ENCODE measurements at regions not wholly inside any gene's neighbourhood (a gene's known extent, or its start where the extent isn't known, plus 50 kb on each side); places are given as distances from the start of the nearest gene placed in this dataset.
"Not testable (repeated sequence)": the region's sequence is repeated elsewhere in the genome, so short reads cannot be mapped to it uniquely, and the experiment has no call there.

GRCh38 chr13:93038187-93038586, 188.4 kb upstream of the GPC6 start:
- H3K27ac Mint-ChIP-seq, result no peak overlapping the region
- no peaks in the 10 kb centered on the region for H3K4me1 Mint-ChIP-seq (ENCODE audit: low read depth in 2 of 2)
- peaks cover 4% of the 10 kb centered on the region for H3K36me3 Mint-ChIP-seq
- H3K27me3 Mint-ChIP-seq, result no peaks in the 10 kb centered on the region
- DNase-seq (ENCODE audit: low spot score) (no peak), ATAC-seq (no peak)
- no peak overlapping the region for H3K4me3 Mint-ChIP-seq
- peaks cover 17% of the 10 kb centered on the region for H3K9me3 Mint-ChIP-seq

- no peak overlapping the region for H3K4me3 Mint-ChIP-seq
- no peaks in the 10 kb centered on the region for H3K27me3 Mint-ChIP-seq
- no peak for DNase-seq (ENCODE audit: low spot score)
- no peak for ATAC-seq
- H3K36me3 Mint-ChIP-seq, result peaks cover 8% of the 10 kb centered on the region
- peaks cover 21% of the 10 kb centered on the region for H3K9me3 Mint-ChIP-seq
- H3K27ac Mint-ChIP-seq, result no peak overlapping the region
- no peaks in the 10 kb centered on the region for H3K4me1 Mint-ChIP-seq (ENCODE audit: low read depth in 2 of 2)
Observed at GRCh38 chr13:93039131-93039530, 187.5 kb upstream of the GPC6 start.

- not testable (repeated sequence) for H3K27me3 Mint-ChIP-seq; H3K36me3 Mint-ChIP-seq; H3K27ac Mint-ChIP-seq; H3K4me1 Mint-ChIP-seq (ENCODE audit: low read depth in 2 of 2); H3K4me3 Mint-ChIP-seq; DNase-seq (ENCODE audit: low spot score); ATAC-seq
- H3K9me3 Mint-ChIP-seq, result peaks cover 21% of the 10 kb centered on the region
Observed at GRCh38 chr13:93041566-93041965, 185.0 kb upstream of the GPC6 start.

DNA sequence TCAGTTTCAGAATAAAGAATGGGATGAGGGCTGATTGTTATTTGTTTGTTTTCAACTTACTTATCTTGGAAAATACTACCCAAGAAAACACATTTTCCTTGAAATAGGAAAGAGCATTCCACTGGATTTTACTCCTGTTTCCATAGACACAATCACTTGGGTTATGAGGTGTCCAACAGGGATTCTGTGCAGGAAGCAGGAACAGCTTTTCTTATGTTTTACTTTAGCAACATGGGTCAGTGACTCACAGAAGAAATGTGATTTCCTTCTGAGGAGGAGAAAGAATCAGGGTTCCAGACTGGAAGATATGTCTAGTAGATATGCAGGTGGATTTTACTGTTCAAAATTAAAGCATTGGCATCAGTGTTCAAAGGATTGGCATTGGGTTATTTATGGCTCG, 180.8 kb upstream of the GPC6 start:
- no peaks in the 10 kb centered on the region for H3K4me1 Mint-ChIP-seq (ENCODE audit: low read depth in 2 of 2)
- ATAC-seq (no peak), DNase-seq (ENCODE audit: low spot score) (no peak)
- H3K27ac Mint-ChIP-seq, result no peak overlapping the region
- peaks cover 4% of the 10 kb centered on the region for H3K36me3 Mint-ChIP-seq
- no peak overlapping the region for H3K4me3 Mint-ChIP-seq
- peaks cover 4% of the 10 kb centered on the region for H3K9me3 Mint-ChIP-seq
- no peaks in the 10 kb centered on the region for H3K27me3 Mint-ChIP-seq

DNA sequence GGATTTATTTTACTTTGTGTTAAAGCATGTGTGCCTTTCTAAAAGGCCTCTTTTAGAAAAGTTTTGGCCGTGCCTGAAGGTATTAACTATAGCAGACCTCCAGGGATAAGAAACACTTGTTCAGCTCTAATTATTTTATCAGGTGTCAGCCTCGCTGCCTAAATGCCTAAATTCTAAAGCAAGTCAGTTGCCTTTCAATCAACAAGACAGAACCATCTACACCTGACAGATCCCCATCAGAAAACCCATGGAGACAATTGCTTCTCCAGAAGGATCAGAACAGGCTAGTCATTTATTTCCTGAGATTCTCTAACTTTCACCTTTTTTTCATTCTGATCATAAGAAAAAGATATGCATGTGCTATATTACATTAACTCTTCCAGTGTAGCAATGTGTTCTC, 171.4 kb upstream of the GPC6 start:
- H3K9me3 Mint-ChIP-seq, result peaks cover 10% of the 10 kb centered on the region
- no peak overlapping the region for H3K27ac Mint-ChIP-seq
- H3K4me3 Mint-ChIP-seq, result no peak overlapping the region
- no peaks in the 10 kb centered on the region for H3K4me1 Mint-ChIP-seq (ENCODE audit: low read depth in 2 of 2)
- ATAC-seq, result no peak
- no peak for DNase-seq (ENCODE audit: low spot score)
- no peaks in the 10 kb centered on the region for H3K27me3 Mint-ChIP-seq
- no peaks in the 10 kb centered on the region for H3K36me3 Mint-ChIP-seq

GRCh38 chr13:93058301-93058700, 168.3 kb upstream of the GPC6 start:
- no peaks in the 10 kb centered on the region for H3K4me1 Mint-ChIP-seq (ENCODE audit: low read depth in 2 of 2)
- no peaks in the 10 kb centered on the region for H3K36me3 Mint-ChIP-seq
- H3K27ac Mint-ChIP-seq, result no peak overlapping the region
- DNase-seq (ENCODE audit: low spot score) (no peak), ATAC-seq (no peak)
- no peak overlapping the region for H3K4me3 Mint-ChIP-seq
- peaks cover 6% of the 10 kb centered on the region for H3K9me3 Mint-ChIP-seq
- no peaks in the 10 kb centered on the region for H3K27me3 Mint-ChIP-seq

- Mint-ChIP-seq H3K27ac (no peak overlapping the region), H3K9me3 (peaks cover 9% of the 10 kb centered on the region), H3K27me3 (no peaks in the 10 kb centered on the region), H3K4me1 (ENCODE audit: low read depth in 2 of 2) (no peaks in the 10 kb centered on the region), H3K4me3 (no peak overlapping the region), H3K36me3 (no peaks in the 10 kb centered on the region)
- no peak for DNase-seq (ENCODE audit: low spot score)
- no peak for ATAC-seq
Observed at GRCh38 chr13:93060144-93060543, 166.5 kb upstream of the GPC6 start.

DNA sequence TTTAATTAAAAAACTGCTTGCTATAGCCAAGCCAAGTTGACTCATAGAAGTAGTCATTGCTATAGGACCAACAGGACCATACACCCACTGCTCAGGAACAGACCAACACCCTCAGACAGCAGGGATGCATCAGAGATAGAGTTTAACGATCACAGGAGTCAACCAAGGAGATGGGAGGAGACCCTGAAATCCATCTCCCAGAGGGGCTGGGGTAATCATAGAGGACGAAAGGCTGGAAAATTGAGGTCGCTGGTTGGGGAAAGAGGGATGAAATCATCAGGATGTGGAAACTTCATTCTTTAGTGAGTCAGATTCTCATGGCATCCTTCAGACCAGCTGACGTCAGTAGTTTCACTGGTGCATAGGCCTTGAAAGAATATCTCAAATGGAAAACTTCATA, 160.4 kb upstream of the GPC6 start:
- ATAC-seq (no peak), DNase-seq (ENCODE audit: low spot score) (no peak)
- H3K4me3 Mint-ChIP-seq, result no peak overlapping the region
- no peaks in the 10 kb centered on the region for H3K4me1 Mint-ChIP-seq (ENCODE audit: low read depth in 2 of 2)
- no peaks in the 10 kb centered on the region for H3K27me3 Mint-ChIP-seq
- H3K36me3 Mint-ChIP-seq, result no peaks in the 10 kb centered on the region
- no peak overlapping the region for H3K27ac Mint-ChIP-seq
- H3K9me3 Mint-ChIP-seq, result peaks cover 17% of the 10 kb centered on the region

- ATAC-seq, result no peak
- DNase-seq (ENCODE audit: low spot score), result no peak
- no peaks in the 10 kb centered on the region for H3K27me3 Mint-ChIP-seq
- peaks cover 4% of the 10 kb centered on the region for H3K9me3 Mint-ChIP-seq
- H3K27ac Mint-ChIP-seq, result no peak overlapping the region
- H3K4me3 Mint-ChIP-seq, result no peak overlapping the region
- H3K4me1 Mint-ChIP-seq (ENCODE audit: low read depth in 2 of 2), result no peaks in the 10 kb centered on the region
- no peaks in the 10 kb centered on the region for H3K36me3 Mint-ChIP-seq
Observed at GRCh38 chr13:93079294-93079693, 147.3 kb upstream of the GPC6 start.

GRCh38 chr13:93080166-93080565, 146.4 kb upstream of the GPC6 start:
- Mint-ChIP-seq H3K27me3 (no peaks in the 10 kb centered on the region), H3K9me3 (peaks cover 4% of the 10 kb centered on the region), H3K36me3 (no peaks in the 10 kb centered on the region), H3K4me1 (ENCODE audit: low read depth in 2 of 2) (no peaks in the 10 kb centered on the region), H3K27ac (no peak overlapping the region), H3K4me3 (no peak overlapping the region)
- no peak for DNase-seq (ENCODE audit: low spot score)
- no peak for ATAC-seq

DNA sequence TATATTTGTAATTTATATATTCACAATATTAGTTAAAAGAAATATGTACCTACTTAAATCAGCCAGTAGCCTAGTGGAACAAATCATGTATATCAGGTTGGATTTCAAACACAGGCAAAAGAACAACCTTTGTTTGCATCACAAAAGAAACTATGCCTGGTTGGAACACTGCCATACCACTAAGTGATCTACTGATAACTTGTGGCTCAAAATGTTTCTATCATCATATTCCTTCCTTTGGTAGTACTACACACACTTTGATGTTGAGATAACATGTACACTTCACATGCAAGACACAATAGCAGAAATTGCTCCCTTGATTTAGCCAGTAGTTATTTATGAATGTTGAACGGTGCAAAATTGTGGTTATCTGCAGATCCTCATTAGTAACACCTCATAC, 146.0 kb upstream of the GPC6 start:
- ATAC-seq (no peak), DNase-seq (ENCODE audit: low spot score) (no peak)
- H3K27me3 Mint-ChIP-seq, result no peaks in the 10 kb centered on the region
- H3K4me3 Mint-ChIP-seq, result no peak overlapping the region
- H3K4me1 Mint-ChIP-seq (ENCODE audit: low read depth in 2 of 2), result no peaks in the 10 kb centered on the region
- H3K9me3 Mint-ChIP-seq, result peaks cover 7% of the 10 kb centered on the region
- no peak overlapping the region for H3K27ac Mint-ChIP-seq
- no peaks in the 10 kb centered on the region for H3K36me3 Mint-ChIP-seq

GRCh38 chr13:93086329-93086728, 140.3 kb upstream of the GPC6 start:
- peaks cover 11% of the 10 kb centered on the region for H3K9me3 Mint-ChIP-seq
- DNase-seq (ENCODE audit: low spot score) (no peak), ATAC-seq (no peak)
- no peak overlapping the region for H3K4me3 Mint-ChIP-seq
- no peaks in the 10 kb centered on the region for H3K36me3 Mint-ChIP-seq
- no peaks in the 10 kb centered on the region for H3K27me3 Mint-ChIP-seq
- no peak overlapping the region for H3K27ac Mint-ChIP-seq
- H3K4me1 Mint-ChIP-seq (ENCODE audit: low read depth in 2 of 2), result no peaks in the 10 kb centered on the region

GRCh38 chr13:93098972-93099371, 127.6 kb upstream of the GPC6 start:
- no peaks in the 10 kb centered on the region for H3K36me3 Mint-ChIP-seq

DNA sequence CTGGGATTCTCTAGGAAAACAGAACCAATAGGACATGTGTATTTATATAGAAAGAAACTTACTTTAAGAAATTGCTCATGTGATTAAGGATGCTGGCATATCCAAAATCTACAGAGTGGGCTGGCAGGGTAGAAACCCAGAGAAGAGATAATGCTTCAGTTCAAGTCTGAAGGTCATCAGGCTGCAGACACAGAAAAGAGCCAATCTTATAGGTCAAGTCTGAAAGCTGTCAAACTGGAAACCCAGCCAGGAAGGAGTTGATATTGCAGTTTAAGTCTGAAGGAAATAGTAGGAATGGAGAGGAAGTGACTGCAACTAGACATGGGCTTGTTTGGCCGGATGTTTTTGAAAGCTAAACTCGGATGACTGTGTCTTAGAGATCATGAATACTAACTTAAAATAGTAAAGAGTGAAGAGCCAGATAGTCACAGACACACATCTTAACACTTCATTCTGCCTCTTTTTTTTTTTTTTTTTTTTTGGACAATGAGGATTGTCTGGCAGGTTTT, 125.3 kb upstream of the GPC6 start:
- Mint-ChIP-seq H3K4me1 (ENCODE audit: low read depth in 2 of 2) (no peaks in the 10 kb centered on the region), H3K27me3 (no peaks in the 10 kb centered on the region), H3K27ac (no peak overlapping the region)

More at GRCh38 chr13:93098972-93099371, 127.6 kb upstream of the GPC6 start:
- Mint-ChIP-seq H3K9me3 (peaks cover 11% of the 10 kb centered on the region), H3K4me3 (no peak overlapping the region), H3K27ac (no peak overlapping the region), H3K4me1 (ENCODE audit: low read depth in 2 of 2) (no peaks in the 10 kb centered on the region), H3K27me3 (no peaks in the 10 kb centered on the region)
- ATAC-seq (no peak), DNase-seq (ENCODE audit: low spot score) (no peak)

DNA sequence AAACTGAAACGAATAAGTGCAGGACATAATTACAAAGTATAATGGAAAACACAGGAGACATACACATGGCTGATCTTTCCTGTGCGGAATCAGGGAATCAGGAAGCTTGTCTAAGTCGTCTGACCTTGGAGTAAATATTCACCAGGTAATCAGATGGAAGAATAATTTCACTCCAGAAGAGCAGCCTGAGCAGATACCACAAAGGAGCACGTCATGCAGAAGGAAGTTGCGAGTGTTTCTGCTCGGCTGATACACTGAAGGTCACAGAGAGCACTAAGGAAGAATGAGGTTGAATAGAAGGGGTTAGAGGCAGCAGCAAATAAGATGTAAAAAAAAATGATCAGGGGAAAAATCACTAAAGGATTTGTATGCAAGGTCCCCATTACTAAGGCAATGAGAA, 122.3 kb upstream of the GPC6 start:
- Mint-ChIP-seq H3K27me3 (no peaks in the 10 kb centered on the region), H3K9me3 (peaks cover 5% of the 10 kb centered on the region), H3K27ac (no peak overlapping the region), H3K36me3 (no peaks in the 10 kb centered on the region), H3K4me3 (no peak overlapping the region), H3K4me1 (ENCODE audit: low read depth in 2 of 2) (no peaks in the 10 kb centered on the region)
- ATAC-seq, result no peak
- no peak for DNase-seq (ENCODE audit: low spot score)

More for the DNA sequence above, 125.3 kb upstream of the GPC6 start:
- no peak for ATAC-seq
- H3K9me3 Mint-ChIP-seq, result peaks cover 11% of the 10 kb centered on the region
- no peak overlapping the region for H3K4me3 Mint-ChIP-seq
- H3K36me3 Mint-ChIP-seq, result no peaks in the 10 kb centered on the region
- no peak for DNase-seq (ENCODE audit: low spot score)

All from natural killer cell treated with Interleukin-12 subunit alpha and Interleukin-12 subunit beta and Interleukin-15 and Interleukin-18, amount 100 ng/mL, for 72 hours (primary cell).